GM19372 (cell line): ENCODE measurements at regions not wholly inside any gene's neighbourhood (a gene's known extent, or its start where the extent isn't known, plus 50 kb on each side); places are given as distances from the start of the nearest gene placed in this dataset.
"Not testable (repeated sequence)": the region's sequence is repeated elsewhere in the genome, so short reads cannot be mapped to it uniquely, and the experiment has no call there.

Experiments
- ATAC-seq: cut with Tn5 transposase; IDR thresholded peaks from one replicate; pipeline ENCODE4 v1.9.1; 2021; ENCODE audit warnings: mild to moderate bottlenecking, low read depth, moderate library complexity; ENCODE audit not compliant: unreplicated experiment

GRCh38 chr12:78269620-78270019 lies 438.9 kb downstream of the NAV3 start:
- ATAC-seq: no peak

GRCh38 chr12:78271546-78271945 lies 440.9 kb downstream of the NAV3 start:
- no peak for ATAC-seq

GRCh38 chr12:78275886-78276285 lies 445.2 kb downstream of the NAV3 start:
- ATAC-seq: no peak

- no peak for ATAC-seq
Measured at GRCh38 chr12:78278706-78279190, 448.1 kb downstream of the NAV3 start.

- no peak for ATAC-seq
Measured at GRCh38 chr12:78279567-78279966, 448.9 kb downstream of the NAV3 start.

- ATAC-seq: not testable (repeated sequence)
Measured at GRCh38 chr12:78281102-78281501, 450.4 kb downstream of the NAV3 start.

- no peak for ATAC-seq
Measured at GRCh38 chr12:78284417-78284816, 453.7 kb downstream of the NAV3 start.

- ATAC-seq: no peak
Measured at GRCh38 chr12:78290606-78291345, 460.1 kb downstream of the NAV3 start.

GRCh38 chr12:78293059-78293686 lies 462.5 kb downstream of the NAV3 start:
- ATAC-seq: no peak

- ATAC-seq: not testable (repeated sequence)
Measured at GRCh38 chr12:78301282-78301681, 470.6 kb downstream of the NAV3 start.

- no peak for ATAC-seq
Measured at GRCh38 chr12:78305808-78306207, 475.1 kb downstream of the NAV3 start.

- ATAC-seq: no peak
Measured at GRCh38 chr12:78306236-78306635, 475.5 kb downstream of the NAV3 start.

GRCh38 chr12:78308701-78309100 lies 478.0 kb downstream of the NAV3 start:
- no peak for ATAC-seq

- ATAC-seq: no peak
Measured at GRCh38 chr12:78315028-78315427, 484.3 kb downstream of the NAV3 start.

- no peak for ATAC-seq
Measured at GRCh38 chr12:78316136-78316535, 485.4 kb downstream of the NAV3 start.

GRCh38 chr12:78316631-78317468 lies 486.2 kb downstream of the NAV3 start:
- no peak for ATAC-seq

- no peak for ATAC-seq
Measured at GRCh38 chr12:78321696-78322095, 491.0 kb downstream of the NAV3 start.

- no peak for ATAC-seq
Measured at GRCh38 chr12:78323226-78323625, 492.5 kb downstream of the NAV3 start.

GRCh38 chr12:78324234-78324633 lies 493.5 kb downstream of the NAV3 start:
- ATAC-seq: no peak

- ATAC-seq: no peak
Measured at GRCh38 chr12:78328524-78328923, 497.8 kb downstream of the NAV3 start.

- no peak for ATAC-seq
Measured at GRCh38 chr12:78330131-78330530, 499.4 kb downstream of the NAV3 start.
